Cerebellar nuclear complex (tissue), 1 donor: ENCODE measurements at regions not wholly inside any gene's neighbourhood (a gene's known extent, or its start where the extent isn't known, plus 50 kb on each side); places are given as distances from the start of the nearest gene placed in this dataset.
"Not testable (repeated sequence)": the region's sequence is repeated elsewhere in the genome, so short reads cannot be mapped to it uniquely, and the experiment has no call there.

Source experiments
- DNase-seq, 2 experiments: peaks; one replicate each; lab custom pipeline; 2025; lab: John Stamatoyannopoulos, UW

DNA sequence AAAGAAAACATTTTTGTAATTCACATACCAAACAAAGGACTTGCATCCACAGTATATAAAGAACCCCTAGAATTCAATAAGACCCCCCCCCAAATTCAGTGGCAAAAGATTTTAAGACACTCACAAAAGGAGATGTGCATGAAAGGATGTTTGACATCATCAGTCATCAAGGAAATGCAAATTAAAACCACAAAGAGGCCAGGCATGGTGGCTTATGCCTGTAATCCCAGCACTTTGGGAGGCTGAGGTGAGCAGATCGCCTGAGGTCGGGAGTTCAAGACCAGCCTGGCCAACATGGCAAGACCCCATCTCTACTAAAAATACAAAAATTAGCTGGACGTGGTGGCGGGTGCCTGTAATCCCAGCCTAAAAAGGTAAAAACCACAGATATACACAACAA is 61.3 kb downstream of the AIPL1 start:
- DNase-seq, result not testable (repeated sequence)

DNA sequence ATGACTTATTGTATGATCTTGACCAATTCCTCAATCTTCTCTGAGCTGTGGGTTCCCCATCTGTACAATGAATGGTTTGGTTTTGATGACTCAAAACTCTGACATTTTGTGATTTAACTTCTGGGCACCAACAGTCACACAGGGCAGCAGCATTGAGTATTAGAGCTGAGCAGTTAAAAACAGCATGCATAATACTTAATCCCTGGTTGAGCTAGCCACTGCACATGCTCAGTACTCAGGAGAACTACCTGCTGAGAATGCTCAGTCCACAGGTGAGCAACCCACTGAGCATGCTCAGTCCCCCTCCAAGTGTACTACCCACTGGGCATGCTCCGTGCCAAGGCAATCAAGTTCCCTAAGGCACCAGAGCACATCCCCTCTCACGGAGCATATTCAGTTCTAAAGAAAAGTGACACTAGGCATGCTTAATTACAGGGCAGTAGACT is 68.7 kb downstream of the AIPL1 start:
- no peak for DNase-seq

GRCh38 chr17:6365200-6365943 is 69.5 kb downstream of the AIPL1 start:
- DNase-seq, result no peak

DNA sequence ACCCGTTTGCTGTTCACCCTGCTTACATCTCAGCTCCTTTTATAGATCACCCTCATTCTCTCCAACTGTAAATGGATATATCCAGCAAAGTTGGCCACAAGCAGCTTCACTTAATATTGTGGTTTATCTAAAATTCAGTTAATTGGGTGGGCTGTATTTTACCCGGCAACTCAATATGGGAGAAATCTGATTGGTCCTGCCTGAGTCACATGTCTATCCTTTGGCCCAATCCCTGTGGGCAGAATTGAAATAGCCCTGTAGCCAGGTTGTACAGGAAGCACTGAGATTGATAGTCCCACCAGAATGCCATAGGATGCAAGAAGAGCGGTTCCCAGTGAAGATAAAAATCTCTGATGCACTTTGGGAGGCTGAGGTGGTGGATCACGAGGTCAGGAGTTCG is 73.2 kb downstream of the AIPL1 start:
- no peak for DNase-seq

GRCh38 chr17:6358131-6358530 is 76.8 kb downstream of the AIPL1 start:
- no peak for DNase-seq

DNA sequence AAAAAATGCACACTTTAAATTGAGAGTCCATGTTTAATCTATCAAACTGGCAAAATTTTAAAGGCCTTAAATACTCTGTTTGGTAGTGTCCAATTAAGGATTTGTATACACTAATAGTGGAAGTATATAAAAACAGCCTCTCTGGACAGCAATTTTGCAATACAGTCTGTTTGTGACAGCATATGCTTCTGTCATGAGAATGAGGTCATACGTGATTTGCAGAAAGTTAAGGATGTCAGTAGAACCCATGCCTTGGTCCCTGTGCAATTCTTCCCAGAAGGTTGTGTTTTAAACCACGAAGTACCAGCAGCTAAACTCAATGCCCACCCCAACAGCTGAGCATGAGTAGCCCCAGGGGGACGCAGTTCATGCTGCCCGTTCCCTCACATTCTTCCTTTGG is 78.4 kb downstream of the AIPL1 start:
- no peak for DNase-seq

DNA sequence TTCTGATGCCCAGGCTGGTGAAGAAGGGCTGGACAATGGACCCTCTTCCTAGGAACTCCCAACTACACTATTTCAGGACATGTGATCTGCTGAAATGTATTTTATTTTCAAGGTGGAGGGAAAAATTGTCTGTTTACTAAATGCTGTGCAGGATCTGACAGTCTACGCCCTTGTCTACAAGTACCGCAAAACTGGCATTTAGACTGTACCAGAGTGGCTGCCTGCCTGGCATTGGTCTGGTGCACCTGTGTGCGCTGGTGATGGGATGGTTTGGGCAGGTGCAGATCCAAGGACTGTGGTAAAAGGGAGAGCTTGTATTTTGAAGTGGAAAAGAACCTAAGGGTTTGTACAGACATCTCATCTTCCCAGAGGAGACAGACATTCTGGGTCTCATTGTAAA is 79.7 kb downstream of the AIPL1 start:
- no peak for DNase-seq

GRCh38 chr17:6352801-6353560 is 81.9 kb downstream of the AIPL1 start:
- no peak for DNase-seq

DNA sequence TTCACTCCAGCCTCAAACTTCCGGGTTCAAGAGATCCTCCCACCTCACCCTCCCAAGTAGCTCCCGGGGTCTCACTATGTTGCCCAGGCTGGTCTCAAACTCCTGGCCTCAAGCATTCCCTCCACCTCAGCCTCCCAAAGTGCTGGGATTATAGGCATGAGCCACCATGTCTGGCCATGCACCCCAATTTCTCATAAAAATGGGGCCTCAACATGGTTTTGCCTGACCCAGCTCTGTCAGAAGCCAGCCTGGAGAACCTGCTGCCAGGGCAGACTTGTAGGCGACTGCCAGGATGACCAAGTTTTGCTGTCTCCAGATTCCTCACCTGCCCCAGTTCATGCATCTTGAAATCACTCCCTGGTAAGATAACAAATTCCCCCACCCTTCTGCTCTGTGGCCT is 82.9 kb downstream of the AIPL1 start:
- no peak for DNase-seq

DNA sequence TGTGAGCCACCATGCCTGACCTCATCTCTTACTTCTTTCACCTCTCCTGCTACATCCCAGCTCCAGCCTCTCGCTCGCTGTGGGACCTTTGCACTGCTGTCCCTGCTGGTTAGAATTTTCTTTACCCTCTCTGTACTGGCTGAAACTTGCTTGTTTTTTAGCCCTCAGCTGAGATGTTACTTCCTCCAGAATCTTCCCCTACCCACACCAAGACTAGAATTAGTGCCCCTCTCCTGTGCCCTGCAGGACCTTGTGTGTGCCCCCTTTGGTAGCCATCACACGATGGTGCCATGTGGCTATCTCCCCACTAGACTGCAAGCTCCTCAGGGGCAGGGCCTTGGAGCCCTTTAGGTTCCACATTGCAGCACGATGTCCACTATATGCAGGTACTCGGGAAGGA is 84.1 kb downstream of the AIPL1 start:
- no peak for DNase-seq

DNA sequence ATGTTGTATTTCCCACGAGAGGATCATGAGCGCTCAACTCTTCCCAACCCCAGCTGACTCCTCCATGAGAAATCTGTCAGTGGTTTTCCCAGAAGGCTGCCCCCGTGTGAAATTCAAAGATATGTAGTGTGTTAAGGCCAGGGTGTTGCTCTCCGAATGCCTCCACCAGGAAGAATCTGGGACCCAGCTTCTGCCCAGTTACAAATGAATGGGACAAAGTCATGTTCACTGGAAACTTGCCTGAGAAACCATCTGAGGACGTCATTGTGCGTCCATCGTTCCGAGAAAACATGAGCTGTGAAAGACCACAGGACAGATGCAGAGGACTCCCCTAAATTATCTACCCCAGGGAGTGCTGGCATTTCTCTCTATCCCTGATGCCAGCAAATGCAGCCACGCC is 86.0 kb downstream of the AIPL1 start:
- DNase-seq, result no peak

DNA sequence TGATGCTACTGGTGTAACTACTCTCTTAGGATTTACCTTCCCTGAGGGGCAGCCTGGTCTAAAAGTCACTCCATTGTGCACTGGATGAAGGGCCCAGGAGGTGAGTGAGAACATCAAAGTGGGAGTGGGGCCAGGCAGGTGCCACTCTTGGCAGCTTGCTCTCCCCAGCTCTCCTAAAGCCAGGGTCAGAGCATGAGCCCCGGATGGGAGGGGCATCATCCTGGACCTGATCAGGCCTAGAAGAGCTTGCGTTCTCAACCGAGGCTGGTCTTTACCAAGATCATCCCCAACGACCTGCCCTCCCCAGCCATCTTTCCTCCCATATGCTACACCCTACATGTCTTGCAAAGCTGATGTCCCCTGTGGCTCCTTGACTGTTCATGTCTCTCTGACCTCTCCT is 87.1 kb downstream of the AIPL1 start:
- no peak for DNase-seq

- DNase-seq, result no peak
These were observed 87.9 kb downstream of the AIPL1 start for GRCh38 chr17:6346986-6347385.

DNA sequence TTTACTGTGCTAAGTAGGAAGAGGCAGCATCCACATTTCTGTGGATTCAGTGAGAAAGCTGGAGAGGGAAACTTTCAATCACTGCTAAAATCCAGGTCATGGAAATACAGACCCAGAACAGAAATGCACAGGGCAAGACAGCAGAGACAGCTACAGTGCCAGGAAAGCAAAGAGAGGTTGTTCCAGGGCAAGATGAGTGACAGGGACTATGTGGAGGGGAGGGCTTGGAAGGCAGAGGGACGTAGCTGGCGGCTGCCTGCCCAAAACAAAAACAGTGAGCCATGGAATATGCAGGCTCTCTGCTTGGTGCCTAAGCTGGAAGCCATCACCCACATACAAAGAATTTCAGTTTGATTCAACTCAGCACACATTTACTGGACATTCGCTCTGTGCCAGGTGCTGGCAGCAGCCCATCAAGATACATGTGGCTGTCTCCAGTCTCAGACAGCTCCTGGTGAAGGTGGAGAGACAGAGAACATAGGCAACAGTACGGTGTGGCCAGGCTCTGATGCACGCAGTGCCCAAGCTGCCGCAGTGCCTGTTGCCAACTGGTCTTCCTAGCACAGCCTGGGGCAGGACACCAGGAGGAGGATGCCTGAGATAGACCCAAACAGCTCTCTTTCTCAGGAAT is 88.7 kb downstream of the AIPL1 start:
- DNase-seq, result peak; percentile 33 to 42

DNA sequence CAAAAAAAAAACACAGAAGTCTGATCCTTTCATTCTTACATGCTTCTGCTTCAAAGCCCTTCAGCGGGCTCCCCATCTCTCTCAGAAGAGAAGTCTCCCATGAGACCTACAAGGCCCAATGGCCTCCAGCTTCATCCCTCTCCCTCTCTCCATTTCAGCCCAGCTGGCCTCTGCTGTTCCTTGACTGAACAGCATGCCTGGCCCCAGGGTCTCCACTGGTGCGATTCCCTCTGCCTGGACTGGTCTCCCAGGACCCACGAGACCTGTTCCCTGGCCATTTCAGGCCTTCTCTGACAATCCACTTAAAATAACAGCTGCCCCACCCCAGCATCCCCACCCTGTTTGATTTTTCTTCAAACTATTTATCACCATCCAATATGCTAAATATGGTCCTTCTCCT is 91.2 kb downstream of the AIPL1 start:
- no peak for DNase-seq

- no peak for DNase-seq
These were observed 91.7 kb downstream of the AIPL1 start for GRCh38 chr17:6343191-6343590.

GRCh38 chr17:6340708-6341107 is 94.2 kb downstream of the AIPL1 start:
- DNase-seq, result no peak

DNA sequence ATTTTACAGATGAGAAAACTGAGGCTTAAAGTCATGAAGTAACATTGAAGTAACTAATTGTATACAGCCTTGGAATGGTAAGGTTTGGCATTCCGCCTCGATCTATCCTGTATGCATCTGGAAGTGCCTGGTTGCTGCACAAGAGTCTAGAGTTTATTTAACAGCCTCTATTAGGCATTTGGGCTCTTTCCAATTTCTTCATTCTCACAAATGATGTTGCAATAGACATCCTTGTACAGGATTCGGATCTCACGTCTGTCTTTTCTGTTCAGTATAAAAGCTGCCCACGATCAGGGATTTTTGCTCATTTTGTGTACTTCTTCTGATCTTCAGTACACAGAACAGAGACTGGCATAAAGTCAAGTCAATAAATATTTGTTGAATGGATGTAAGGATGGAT is 100.5 kb downstream of the AIPL1 start:
- no peak for DNase-seq

- no peak for DNase-seq
These were observed 104.0 kb downstream of the AIPL1 start for GRCh38 chr17:6330936-6331335.

GRCh38 chr17:6328279-6328678 is 106.6 kb downstream of the AIPL1 start:
- DNase-seq, result no peak

DNA sequence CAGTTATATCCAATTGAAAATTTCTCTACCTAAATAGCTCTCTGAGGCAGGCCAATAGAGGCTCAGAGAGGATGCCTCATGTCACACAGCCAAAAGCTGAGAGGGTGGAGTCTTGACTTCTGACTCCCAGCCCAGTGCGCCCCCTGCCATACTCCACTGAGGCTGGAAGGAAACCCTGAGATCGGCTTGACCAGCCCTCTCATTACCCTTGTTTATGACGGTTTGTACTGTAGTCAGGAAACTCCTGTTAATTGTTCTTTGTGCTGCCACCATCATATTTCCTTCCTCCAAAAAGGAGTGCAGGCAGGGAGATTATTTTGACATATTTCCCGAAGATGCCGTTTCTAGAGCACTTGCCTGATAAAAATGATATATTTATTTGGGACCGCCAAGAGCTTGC is 107.9 kb downstream of the AIPL1 start:
- DNase-seq, result no peak

DNA sequence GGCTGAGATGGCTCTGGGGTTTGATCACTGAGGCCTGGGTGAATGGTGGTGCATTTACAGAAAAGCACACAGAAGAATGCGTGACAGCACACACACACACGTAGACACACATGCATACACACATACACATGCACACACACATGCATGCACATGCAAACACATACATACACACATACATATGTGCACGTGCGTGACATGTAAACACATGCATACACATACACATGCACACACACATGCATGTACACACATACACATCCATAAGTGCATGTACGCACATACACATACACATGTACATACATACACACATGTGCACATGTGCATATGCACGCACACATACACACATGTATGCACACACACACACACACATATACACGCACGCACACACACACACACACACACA is 108.4 kb downstream of the AIPL1 start:
- no peak for DNase-seq

- peak in 1 of 2 experiments; percentile 8 for DNase-seq
These were observed 109.2 kb downstream of the AIPL1 start for GRCh38 chr17:6325741-6326140.
